ENCODE measurements at regions not wholly inside any gene's neighbourhood (a gene's known extent, or its start where the extent isn't known, plus 50 kb on each side); places are given as distances from the start of the nearest gene placed in this dataset.

GRCh38 chr3:74564560-74564959, 49.9 kb downstream of the CNTN3 start:
- no peak for DNase-seq

DNA sequence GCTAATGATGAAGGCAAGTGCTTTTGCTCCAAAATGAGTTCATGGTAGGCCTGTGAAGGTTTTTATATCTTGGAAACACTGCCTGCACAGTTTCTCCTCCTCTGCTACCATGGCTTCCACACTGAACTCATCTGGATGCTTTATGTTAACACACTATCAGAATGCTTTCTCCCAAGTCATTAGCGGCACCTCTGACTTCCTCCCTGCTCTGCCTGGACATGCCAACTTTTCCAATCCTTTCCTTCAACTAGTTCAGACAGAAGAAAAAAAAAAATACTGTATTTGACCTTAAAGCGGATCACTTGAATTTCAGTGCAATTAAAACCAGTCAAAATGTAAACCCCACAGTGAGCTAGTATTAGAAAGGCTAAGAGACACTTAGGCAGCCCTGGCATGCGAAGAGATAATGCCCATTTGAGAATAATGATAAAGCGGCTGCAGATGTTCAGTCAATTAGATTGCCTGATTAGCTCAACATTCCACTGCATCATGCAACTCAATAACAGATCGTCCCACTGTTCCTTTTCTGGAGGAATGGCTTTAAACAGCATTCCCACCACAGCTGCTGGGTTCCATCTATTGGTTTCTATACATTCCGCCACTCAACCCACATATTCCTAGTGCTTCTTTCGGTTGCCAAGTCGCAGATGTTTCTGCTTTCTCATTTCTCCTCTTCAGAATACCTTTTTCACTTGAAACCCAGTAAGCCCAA, 51.7 kb downstream of the CNTN3 start:
- no peak for DNase-seq

DNA sequence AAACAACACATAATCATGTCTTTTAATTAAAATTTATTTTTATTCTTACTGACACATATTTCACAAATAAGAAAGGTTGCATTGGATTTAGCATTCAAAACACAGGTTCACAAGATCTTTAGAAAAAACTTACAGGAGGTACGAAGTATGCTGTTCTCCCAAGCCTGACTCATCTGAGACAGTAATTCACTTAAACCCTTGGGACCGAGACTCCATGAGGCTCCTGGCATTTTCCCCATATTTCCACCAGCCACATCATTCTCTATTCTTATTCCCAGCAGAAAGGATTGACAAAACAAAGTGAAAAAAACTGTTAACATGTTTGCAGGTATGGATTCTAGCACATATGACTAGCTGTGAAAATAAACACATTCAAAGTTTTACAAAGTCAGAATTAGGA, 52.6 kb downstream of the CNTN3 start:
- no peak for DNase-seq

DNA sequence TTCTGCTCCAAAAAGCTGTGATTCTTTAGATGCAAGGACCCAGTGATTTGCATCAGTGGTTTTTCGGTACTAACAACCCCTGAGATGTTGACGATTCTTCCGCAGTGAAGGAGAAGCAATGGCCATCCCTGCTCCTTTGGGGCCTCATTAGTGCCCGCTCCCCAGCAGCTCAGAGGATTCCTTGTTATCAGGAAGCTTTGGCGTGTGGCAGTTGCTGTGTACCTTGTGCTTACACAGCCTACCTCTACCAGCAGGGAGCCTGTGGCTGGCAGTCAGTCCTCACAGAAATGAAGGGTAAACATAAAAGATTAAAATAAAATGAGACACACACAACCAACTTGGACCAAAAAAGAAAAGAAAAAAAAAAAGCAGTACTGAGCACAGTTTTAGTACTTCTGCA, 55.2 kb downstream of the CNTN3 start:
- DNase-seq = no peak

DNA sequence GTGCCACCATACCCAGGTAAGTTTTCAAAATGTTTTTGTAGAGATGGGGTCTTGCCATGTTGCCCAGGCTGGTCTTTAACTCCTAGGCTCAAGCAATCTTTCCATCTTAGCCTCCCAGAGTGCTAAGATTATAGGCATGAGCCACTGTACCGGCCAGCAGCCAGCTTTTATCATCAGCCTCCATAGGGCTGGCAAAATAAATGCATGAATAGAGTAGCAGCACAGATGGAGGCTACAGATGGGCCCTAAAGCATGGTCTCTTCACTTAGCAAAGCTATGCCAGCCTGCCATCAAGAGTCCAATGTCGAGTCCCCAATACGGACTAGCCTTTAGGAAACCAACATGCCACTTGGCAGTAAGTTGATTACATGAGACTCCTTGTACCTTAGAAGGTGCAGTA, 63.8 kb downstream of the CNTN3 start:
- no peak for DNase-seq

DNA sequence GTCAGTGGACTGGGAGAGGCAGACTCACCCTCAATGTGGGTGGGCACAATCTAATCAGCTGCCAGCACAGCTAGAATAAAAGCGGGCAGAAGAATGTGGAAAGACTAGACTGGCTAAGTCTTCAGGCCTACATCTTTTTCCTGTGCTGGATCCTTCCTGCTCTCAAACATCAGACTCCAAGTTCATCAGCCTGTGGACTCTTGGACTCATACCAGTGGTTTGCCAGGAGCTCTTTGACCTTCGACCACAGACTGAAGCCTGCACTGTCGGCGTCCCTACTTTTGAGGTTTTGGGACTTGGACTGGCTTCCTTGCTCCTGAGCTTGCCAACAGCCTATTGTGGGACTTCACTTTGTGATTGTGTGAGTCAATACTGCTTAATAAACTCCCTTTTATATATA, 68.0 kb downstream of the CNTN3 start:
- peak; percentile 11 for DNase-seq

GRCh38 chr3:74542441-74542840, 72.0 kb downstream of the CNTN3 start:
- no peak for DNase-seq

- no peak for DNase-seq
These were observed 74.6 kb downstream of the CNTN3 start for GRCh38 chr3:74539876-74540275.

GRCh38 chr3:74538669-74539068, 75.8 kb downstream of the CNTN3 start:
- no peak for DNase-seq

GRCh38 chr3:74537857-74538256, 76.6 kb downstream of the CNTN3 start:
- DNase-seq = no peak

DNA sequence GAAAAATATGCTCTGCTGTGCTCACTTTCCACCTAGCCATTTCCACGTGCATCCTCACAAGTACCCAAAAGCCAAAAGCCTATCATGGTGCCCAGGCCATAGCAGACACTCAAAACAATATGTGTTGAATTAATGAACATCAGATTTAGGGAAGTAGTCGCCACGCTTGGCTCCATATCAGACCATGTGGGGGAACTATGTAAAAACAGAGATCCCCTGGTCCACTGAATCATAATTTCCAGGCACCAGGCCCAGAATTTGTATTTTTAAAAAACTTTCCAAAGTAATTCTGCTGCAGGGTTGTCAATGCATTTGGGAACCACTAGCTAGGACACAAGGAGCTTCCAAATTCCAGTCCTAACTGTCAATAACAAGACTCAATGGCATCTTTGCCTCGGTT, 77.3 kb downstream of the CNTN3 start:
- DNase-seq = peak; percentile 39

GRCh38 chr3:74535281-74535680, 79.2 kb downstream of the CNTN3 start:
- no peak for DNase-seq

DNA sequence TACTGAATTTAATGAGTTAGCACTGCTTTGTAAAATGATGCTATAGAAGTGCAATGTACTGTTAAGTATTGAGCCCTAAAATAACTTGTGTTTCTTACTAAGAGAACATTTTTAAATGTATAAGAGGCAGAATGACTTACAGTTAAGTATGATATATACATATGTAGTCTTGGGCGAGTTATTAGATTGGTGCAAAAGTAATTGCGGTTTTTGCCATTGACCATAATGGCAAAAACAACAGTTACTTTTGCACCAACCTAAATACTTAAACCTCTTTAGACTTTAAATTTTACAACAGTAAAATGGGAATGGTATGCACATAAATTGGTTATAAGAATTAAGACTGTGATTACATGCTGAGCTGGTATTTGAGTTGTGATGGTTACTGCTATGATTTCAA, 79.8 kb downstream of the CNTN3 start:
- no peak for DNase-seq

DNA sequence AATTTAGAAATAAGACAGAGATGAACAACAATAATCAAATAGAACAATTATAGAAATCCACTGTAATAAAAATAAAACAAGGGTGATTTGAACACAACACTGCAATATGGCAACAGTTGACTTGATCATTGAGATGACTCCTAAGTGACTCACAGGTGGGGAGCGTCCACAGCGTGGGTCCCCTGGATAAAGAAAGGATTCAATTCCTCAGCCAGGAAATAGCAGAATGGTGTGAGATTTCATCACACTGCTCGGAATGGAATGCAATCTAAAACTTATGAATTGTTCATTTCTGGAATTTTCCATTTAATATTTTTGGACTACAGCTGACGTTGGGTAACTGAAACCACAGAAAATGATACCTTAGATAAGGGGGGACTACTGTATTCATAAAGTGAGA, 82.0 kb downstream of the CNTN3 start:
- peak; percentile 88 for DNase-seq

DNA sequence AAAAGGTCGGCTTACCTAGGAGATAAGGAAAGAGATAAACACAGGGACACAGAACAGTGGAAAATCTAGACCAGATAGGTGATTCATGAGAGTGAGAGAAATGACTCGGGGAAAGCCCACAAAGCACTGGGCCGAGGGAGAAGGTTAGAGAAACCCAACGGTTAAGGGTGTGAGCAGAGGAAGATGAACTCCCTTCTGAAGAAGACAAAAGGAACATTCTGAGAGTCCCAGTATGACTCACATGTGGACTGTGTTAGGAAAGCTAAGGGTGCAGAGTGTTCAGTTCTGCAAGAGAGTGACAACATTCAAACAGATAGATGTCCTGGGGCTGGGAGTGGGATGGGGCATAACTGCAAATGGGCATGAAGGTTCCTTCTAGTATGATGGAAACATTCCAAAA, 83.0 kb downstream of the CNTN3 start:
- peak; percentile 29 for DNase-seq

- no peak for DNase-seq
These were observed 85.3 kb downstream of the CNTN3 start for GRCh38 chr3:74529145-74529544.

DNA sequence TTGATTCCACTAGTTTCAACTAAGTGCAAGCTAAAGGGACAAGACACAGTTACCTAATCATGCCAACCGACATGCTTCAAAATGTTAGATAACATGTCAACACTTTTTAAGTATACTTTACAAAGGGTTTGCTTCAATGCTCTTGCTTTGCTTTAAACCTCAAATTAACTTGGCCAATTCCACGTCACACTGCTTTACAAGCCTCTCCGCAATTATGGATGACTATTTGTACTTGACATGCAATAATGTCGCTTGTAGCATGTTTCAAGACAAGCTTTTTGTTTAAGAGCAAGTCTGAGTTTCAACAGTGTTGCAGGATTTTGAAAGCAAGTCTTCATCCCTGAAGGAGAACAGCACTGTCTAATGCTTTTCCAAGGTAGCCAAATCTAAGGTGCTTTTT, 86.9 kb downstream of the CNTN3 start:
- no peak for DNase-seq

DNA sequence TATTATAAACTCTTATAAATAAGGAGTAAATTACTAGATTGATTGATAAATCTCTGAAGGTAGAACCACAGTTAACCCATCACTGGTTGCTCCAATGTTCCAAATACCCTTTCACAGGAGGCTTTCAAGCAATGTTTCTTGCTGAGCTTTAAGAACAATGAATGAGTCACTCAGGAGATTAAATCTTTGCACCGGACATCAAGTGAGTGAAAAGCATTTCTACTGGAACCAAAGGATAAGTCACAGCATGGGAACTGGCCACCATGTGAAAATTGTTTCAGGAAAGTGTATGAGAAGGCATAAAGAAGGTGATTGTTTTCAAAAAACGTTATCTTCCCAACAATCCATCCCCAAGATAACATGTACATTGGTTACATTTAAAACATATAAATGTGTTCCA, 90.6 kb downstream of the CNTN3 start:
- no peak for DNase-seq

DNA sequence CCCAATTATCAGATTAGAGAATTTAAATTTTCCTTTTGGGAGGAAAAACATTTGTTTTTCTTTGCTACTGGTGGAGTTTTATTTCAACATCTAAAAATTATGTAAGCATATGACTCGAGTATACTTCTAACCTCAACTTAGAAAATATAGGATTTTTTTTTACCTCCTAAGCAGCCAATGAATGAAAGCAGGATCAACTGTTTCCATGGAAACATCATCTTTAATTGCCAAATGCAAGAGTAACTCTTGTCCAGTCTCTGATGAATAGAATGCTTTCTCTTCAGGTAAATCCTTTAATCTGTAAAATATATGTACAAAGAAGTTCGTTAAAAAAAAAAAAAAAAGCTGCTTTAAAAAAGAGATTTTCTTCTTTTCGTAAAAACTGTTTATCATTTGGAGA, 93.6 kb downstream of the CNTN3 start:
- no peak for DNase-seq

DNA sequence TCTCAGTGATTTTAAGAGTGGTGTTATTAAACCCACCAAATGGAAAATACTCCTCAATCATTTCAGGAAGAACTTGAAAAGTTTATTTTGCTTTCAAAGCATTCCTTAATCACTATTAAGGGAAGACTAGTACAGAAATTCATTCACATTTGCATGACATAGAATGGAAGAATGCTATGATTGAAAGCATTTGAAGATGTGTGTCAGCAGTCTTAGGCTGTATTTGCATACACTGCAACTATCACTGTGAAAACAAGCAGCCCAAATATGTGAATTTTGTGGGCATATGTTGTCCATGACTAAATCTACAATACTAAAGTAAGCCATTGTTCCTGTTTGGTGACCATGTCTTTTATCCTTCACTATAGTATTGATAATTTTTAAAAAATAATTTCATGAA, 95.8 kb downstream of the CNTN3 start:
- no peak for DNase-seq

- no peak for DNase-seq
These were observed 98.4 kb downstream of the CNTN3 start for GRCh38 chr3:74516019-74516418.

- DNase-seq = no peak
These were observed 99.0 kb downstream of the CNTN3 start for GRCh38 chr3:74515451-74515850.

DNA sequence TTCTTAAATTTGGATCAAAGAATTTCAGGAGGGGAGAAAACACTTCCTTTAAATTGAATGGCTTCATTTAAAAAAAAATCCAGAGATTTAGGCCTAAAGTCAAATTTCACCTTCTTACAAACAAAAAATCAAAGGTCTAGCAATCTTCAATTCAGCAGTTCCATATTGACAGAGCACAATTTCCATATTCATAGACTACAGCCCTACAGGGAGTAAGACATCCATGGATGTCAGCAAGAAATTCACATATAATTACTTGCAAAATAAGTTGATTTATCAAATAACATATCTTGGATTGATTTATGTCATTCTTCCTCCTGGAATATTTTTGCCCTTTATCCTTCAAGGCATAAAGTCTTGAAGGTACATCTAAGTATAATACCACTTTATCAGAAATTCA, 103.4 kb downstream of the CNTN3 start:
- no peak for DNase-seq

- no peak for DNase-seq
These were observed 104.1 kb downstream of the CNTN3 start for GRCh38 chr3:74510261-74510818.

- no peak for DNase-seq
These were observed 106.8 kb downstream of the CNTN3 start for GRCh38 chr3:74507691-74508090.

All from EL (cell line).